ENCODE measurements at regions not wholly inside any gene's neighbourhood (a gene's known extent, or its start where the extent isn't known, plus 50 kb on each side); places are given as distances from the start of the nearest gene placed in this dataset.

DNA sequence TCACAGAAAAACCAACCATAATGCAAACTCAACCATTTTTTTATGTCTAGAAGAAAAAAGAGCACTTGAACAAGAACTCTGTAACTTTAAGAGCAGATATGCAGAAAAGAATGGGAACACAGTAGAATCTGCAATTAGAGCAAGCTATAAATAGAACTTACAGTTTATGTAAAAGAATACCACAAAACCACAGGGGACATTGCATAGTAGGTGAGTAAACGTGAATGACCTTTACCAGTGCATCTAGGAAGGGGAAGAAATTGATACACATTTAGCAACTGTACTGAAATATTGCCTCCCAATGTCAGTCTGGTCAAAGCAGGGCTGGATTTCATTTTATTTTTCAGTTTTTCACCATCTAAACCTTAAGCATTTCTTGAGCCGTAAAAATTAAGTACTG is 242.2 kb upstream of the EDNRB start:
- TF ChIP-seq, protein P1, sequence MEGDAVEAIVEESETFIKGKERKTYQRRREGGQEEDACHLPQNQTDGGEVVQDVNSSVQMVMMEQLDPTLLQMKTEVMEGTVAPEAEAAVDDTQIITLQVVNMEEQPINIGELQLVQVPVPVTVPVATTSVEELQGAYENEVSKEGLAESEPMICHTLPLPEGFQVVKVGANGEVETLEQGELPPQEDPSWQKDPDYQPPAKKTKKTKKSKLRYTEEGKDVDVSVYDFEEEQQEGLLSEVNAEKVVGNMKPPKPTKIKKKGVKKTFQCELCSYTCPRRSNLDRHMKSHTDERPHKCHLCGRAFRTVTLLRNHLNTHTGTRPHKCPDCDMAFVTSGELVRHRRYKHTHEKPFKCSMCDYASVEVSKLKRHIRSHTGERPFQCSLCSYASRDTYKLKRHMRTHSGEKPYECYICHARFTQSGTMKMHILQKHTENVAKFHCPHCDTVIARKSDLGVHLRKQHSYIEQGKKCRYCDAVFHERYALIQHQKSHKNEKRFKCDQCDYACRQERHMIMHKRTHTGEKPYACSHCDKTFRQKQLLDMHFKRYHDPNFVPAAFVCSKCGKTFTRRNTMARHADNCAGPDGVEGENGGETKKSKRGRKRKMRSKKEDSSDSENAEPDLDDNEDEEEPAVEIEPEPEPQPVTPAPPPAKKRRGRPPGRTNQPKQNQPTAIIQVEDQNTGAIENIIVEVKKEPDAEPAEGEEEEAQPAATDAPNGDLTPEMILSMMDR (IDR thresholded peaks at IDR 0.05) = no peak
- no peak for TF ChIP-seq EP300 (IDR thresholded peaks at IDR 0.05)
- TF ChIP-seq POLR2A (IDR thresholded peaks at IDR 0.05) = no peak
- no peak for TF ChIP-seq POLR2AphosphoS5 (IDR thresholded peaks at IDR 0.05)
